ENCODE measurements at regions not wholly inside any gene's neighbourhood (a gene's known extent, or its start where the extent isn't known, plus 50 kb on each side); places are given as distances from the start of the nearest gene placed in this dataset.

GRCh38 chr19:46911456-46911855, 50.7 kb downstream of the ARHGAP35 start:
- Histone ChIP-seq H3F3A (ENCODE audit: insufficient read depth, low read length) (no peaks in the 10 kb centered on the region), H3K9me2 (ENCODE audit: low read depth, low read length) (no peaks in the 10 kb centered on the region), H3K79me2 (ENCODE audit: insufficient read depth, low read length) (peaks cover 89% of the 10 kb centered on the region), H3K27me3 (ENCODE audit: insufficient read depth, low read length) (no peaks in the 10 kb centered on the region), H3K4me1 (ENCODE audit: insufficient read depth, low read length, severe bottlenecking) (peaks cover 79% of the 10 kb centered on the region), H2AFZ (ENCODE audit: low read length) (no peak overlapping the region), H3K4me3 (ENCODE audit: low read depth, low read length, poor library complexity, severe bottlenecking) (no peak overlapping the region), H4K20me1 (ENCODE audit: insufficient read depth, low read length) (no peaks in the 10 kb centered on the region), H3K27ac (ENCODE audit: low read depth, low read length, poor library complexity, severe bottlenecking) (peak overlapping the region; percentile 57), H3K9ac (ENCODE audit: low read length) (no peak overlapping the region), H3K36me3 (ENCODE audit: insufficient read depth, low read length) (no peaks in the 10 kb centered on the region), H3K9me3 (ENCODE audit: low read length) (no peaks in the 10 kb centered on the region), H3K4me2 (ENCODE audit: low read length) (no peak overlapping the region)
- no peak for TF ChIP-seq EZH2 (IDR thresholded peaks at IDR 0.05; ENCODE audit: borderline replicate concordance, low read length)
- TF ChIP-seq, protein P1, sequence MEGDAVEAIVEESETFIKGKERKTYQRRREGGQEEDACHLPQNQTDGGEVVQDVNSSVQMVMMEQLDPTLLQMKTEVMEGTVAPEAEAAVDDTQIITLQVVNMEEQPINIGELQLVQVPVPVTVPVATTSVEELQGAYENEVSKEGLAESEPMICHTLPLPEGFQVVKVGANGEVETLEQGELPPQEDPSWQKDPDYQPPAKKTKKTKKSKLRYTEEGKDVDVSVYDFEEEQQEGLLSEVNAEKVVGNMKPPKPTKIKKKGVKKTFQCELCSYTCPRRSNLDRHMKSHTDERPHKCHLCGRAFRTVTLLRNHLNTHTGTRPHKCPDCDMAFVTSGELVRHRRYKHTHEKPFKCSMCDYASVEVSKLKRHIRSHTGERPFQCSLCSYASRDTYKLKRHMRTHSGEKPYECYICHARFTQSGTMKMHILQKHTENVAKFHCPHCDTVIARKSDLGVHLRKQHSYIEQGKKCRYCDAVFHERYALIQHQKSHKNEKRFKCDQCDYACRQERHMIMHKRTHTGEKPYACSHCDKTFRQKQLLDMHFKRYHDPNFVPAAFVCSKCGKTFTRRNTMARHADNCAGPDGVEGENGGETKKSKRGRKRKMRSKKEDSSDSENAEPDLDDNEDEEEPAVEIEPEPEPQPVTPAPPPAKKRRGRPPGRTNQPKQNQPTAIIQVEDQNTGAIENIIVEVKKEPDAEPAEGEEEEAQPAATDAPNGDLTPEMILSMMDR (IDR thresholded peaks at IDR 0.05; ENCODE audit: low read length), result no peak

DNA sequence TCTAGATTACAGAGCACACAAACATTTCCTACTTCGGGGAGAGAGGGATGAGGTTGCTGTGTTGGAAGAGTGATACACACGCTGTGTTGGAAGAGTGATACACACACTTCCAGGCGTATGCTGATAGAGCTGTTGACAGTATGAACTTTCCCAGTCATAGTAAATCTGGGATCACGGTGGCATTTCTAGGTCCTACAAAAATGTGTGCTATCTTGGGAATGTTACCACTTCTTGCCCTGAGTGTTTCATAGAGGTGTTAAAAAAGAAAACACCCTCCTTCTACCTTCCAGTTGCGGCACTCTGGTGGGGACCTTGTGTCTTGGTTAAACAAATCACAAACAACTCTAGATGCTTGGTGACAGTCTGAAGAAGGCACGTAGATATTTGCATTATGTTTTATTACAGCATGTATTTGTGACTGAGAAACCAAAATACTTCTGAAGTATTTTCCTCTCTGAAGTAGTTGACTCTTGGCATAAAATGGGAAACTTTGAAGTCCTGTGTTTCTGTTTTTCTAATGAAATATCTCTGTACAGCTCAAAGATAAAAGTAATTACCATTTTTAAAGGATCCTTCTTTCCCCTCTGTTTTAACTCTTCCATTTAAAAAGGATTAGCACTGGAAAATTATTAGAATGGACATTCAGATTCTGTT, 52.5 kb downstream of the ARHGAP35 start:
- H2AFZ ChIP-seq (ENCODE audit: low read length), result no peak overlapping the region
- peaks cover 93% of the 10 kb centered on the region for H3K79me2 ChIP-seq (ENCODE audit: insufficient read depth, low read length)
- H3K9ac ChIP-seq (ENCODE audit: low read length), result peak overlapping the region; percentile 44
- no peaks in the 10 kb centered on the region for H4K20me1 ChIP-seq (ENCODE audit: insufficient read depth, low read length)
- H3K36me3 ChIP-seq (ENCODE audit: insufficient read depth, low read length), result peaks cover under 1% of the 10 kb centered on the region; the same call in 1 of the 2 replicates
- H3F3A ChIP-seq (ENCODE audit: insufficient read depth, low read length), result no peaks in the 10 kb centered on the region
- H3K27me3 ChIP-seq (ENCODE audit: insufficient read depth, low read length), result no peaks in the 10 kb centered on the region
- H3K9me3 ChIP-seq (ENCODE audit: low read length), result no peaks in the 10 kb centered on the region
- H3K4me2 ChIP-seq (ENCODE audit: low read length), result peak overlapping the region; percentile 73
- TF ChIP-seq EZH2 (IDR thresholded peaks at IDR 0.05; ENCODE audit: borderline replicate concordance, low read length), result no peak
- TF ChIP-seq, protein P1 (IDR thresholded peaks at IDR 0.05; ENCODE audit: low read length), result no peak
- peak overlapping the region; percentile 67 for H3K27ac ChIP-seq (ENCODE audit: low read depth, low read length, poor library complexity, severe bottlenecking)
- H3K4me3 ChIP-seq (ENCODE audit: low read depth, low read length, poor library complexity, severe bottlenecking), result peak overlapping the region; percentile 44
- no peaks in the 10 kb centered on the region for H3K9me2 ChIP-seq (ENCODE audit: low read depth, low read length)
- H3K4me1 ChIP-seq (ENCODE audit: insufficient read depth, low read length, severe bottlenecking), result peaks cover 77% of the 10 kb centered on the region

DNA sequence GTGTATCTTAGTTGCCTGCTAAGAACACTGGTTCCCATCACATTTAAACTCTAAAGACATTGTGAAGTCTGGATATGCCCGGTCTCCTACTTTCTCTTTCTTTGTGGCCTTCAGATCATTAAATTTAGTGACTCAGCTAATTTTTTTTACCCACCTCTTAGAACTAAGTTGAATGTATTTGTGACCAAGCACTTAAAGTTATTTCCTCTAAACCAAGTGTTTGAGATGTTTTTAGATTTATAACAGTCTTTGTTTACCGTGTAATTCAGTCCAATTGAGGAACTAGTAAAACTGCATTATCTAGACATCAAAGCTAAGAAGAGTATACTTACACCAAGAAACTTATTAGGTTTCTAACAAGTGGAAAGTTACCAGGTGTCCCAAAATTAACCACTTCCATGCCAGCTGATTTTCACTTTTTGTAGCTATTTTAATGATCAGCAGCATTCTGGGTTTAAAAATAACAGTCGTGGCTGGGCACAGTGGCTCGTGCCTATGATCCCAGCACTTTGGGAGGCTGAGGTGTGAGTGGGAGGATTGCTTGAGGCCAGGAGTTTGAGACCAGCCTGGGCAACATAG, 53.1 kb downstream of the ARHGAP35 start:
- Histone ChIP-seq H2AFZ (ENCODE audit: low read length) (no peak overlapping the region), H4K20me1 (ENCODE audit: insufficient read depth, low read length) (no peaks in the 10 kb centered on the region), H3K9ac (ENCODE audit: low read length) (peak overlapping the region; percentile 44), H3F3A (ENCODE audit: insufficient read depth, low read length) (no peaks in the 10 kb centered on the region), H3K79me2 (ENCODE audit: insufficient read depth, low read length) (peaks cover 87% of the 10 kb centered on the region), H3K36me3 (ENCODE audit: insufficient read depth, low read length) (peaks cover 7% of the 10 kb centered on the region), H3K9me3 (ENCODE audit: low read length) (no peaks in the 10 kb centered on the region), H3K4me3 (ENCODE audit: low read depth, low read length, poor library complexity, severe bottlenecking) (peak overlapping the region; percentile 44), H3K4me2 (ENCODE audit: low read length) (peak overlapping the region; percentile 73), H3K9me2 (ENCODE audit: low read depth, low read length) (no peaks in the 10 kb centered on the region), H3K27ac (ENCODE audit: low read depth, low read length, poor library complexity, severe bottlenecking) (peak overlapping the region; percentile 67), H3K27me3 (ENCODE audit: insufficient read depth, low read length) (no peaks in the 10 kb centered on the region), H3K4me1 (ENCODE audit: insufficient read depth, low read length, severe bottlenecking) (peaks cover 71% of the 10 kb centered on the region)
- TF ChIP-seq EZH2 (IDR thresholded peaks at IDR 0.05; ENCODE audit: borderline replicate concordance, low read length), result no peak
